ENCODE measurements at regions not wholly inside any gene's neighbourhood (a gene's known extent, or its start where the extent isn't known, plus 50 kb on each side); places are given as distances from the start of the nearest gene placed in this dataset.

DNA sequence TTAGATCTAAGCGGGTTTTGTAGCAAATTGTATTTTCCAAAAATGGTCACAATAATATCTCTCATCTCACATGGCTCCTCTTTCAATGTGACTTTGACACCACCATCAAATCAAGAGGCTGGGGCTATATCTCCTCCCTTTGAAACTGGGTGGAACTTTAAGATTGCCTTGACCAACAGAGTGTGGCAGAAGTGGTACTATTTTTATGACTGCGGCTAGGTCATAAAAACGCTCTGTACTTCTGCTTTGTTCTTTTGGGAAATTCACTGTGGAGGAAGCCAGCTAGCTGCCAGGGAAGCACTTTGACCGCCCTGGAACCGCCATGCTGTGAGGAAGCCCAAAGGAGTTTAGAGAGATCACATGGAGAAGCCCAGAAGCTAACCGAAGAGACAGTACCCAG is 50.7 kb upstream of the ACOT11 start:
- no peak for DNase-seq

DNA sequence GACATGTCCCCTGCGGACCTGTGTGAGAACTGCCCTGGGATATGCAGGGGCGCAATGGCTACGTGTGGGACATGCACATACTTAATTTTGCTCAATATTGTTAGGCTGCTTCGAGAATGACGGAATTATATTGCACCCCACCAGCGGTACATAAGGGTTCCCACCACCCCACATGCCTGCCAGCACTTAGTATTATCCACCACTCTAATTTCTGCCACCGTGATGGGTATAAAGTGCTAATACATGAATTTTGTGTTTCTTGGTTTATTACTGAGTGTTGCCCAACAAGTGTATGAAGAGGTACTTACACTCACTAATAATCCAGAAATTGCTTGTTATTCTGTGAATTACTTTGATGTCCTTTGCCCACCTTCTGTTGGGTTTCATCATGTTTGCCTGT is 52.1 kb upstream of the ACOT11 start:
- no peak for DNase-seq

DNA sequence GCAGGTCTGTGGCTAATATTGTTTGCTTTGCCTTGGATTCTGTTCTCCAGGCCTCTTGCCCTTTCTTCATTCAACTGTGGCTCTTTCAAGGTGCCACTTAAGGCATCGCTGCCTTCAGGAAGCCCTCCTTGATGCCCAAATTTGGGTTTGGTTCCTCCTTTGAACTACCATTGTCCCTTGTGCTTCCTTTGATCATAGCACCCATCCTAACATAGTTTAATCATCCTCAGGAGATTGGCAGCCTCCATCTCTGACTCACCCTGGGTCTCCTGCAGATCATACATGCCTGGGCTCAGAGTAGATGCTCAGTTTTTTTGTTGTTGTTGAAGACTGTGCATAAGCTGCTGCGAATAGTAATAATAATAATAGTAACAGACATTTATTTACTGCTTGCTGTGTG is 54.4 kb upstream of the ACOT11 start:
- no peak for DNase-seq

DNA sequence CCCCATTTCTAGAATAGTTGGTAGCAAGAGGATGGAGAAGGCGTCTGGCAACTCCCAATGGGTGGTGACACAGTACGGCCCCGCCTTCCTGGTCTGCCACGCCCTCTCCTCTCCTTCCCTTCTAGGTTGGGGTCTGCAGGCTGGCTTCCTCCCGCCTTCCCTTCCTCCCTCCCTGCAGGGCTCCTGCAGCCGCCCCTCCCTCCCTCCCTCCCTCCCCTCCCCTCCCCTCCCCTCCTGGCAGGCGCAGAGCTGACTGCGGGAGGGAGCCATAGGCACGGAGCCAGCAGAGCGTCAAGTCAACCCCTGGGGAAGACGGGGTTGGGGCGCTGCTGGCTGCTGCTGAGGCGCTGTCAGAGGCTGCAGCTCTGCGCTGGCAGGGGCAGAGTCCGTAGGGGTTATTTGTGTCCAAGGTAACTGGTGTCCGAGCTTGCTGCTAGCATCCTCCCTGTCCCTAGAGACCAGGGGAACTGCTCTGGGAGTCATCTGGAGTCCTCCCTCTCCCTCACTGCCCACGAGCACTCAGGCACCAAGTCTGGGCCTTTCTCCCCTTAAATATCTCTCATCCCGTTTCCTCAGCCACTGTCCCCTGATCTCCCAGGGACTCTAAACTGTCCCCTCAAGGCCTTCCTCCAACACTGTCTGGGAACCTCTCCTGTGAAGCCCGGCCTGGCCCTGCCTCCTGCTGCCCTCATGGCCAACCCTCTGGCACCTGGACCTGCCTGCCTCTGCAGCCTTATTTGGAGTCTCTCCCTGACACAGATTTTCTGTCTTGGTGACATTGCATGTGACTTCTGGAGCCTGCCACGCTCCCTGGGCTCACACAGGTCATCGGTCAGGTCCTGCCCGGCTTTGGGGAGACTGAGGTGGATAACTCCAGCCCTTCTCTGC is 57.4 kb upstream of the ACOT11 start:
- no peak for DNase-seq

DNA sequence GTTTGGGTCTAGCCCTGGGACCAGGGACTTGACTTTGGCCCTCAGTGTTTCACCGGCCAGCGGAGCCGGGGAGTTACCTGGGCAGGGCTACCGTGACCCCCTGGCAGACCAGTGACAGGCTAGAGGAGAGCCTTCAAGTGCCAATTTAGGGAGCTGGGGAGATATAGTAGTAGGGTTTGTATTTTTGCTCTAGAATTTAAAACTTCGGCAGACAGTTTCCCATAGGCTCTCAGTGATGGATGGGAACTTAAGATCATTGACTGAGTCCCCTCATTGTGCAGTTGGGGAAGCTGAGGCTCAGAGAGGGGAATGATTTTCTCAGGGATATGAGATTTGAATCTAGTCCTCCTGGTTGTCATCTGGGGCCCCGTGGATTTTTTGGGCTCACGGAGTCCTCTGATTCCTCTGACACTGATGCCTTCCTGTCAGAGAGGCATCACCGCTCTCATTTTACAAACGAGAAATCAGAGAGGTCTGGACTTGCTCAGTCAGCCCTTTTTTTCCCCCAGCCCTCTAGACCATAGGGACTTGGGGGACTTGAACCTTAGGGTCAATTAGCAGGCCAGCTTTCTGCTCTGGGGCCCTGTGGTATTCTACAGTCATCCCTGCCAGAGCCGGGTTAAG is 58.3 kb upstream of the ACOT11 start:
- no peak for DNase-seq

DNA sequence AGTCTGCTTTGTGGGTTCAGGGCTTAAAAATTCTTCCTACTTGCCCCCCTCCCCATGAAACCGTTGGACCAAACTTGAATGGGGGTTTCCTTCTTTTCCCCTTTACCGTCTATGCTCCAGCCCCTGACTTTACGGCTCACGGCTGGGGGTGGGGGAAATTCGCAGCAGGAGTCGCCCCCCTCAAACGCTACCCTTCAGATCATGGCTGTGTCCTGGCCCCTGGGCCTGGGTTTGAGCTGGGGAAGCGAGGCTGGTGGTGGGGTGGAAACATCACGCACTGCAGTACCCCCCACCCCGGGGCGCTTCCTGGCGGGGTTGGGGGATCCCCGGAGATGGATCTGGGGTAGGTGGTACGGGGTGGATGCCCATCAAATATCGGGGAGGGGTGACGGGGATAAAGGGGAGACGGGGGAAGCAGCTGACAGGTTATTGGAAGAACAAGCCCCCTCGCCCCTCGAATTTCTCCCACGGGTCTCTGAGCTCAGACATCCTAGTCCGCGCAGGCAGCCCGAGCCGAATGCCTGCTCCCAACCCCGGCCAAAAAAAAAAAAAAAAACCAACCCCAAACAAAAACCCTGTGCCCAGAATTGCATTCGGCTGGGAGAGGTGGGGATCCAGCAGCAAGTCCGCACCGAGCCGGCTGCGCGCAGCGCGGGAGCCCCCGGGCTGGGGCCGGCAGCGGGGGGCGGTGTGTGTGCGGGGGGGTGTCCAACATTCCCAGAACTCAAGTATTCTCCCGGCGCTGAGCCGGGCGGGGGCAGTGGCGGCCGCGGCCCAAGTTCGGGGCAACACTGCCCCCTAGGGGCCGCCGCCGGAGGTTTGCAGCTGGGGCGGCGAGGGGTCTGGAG is 59.0 kb upstream of the ACOT11 start:
- DNase-seq, result peak; percentile 66 to 79

DNA sequence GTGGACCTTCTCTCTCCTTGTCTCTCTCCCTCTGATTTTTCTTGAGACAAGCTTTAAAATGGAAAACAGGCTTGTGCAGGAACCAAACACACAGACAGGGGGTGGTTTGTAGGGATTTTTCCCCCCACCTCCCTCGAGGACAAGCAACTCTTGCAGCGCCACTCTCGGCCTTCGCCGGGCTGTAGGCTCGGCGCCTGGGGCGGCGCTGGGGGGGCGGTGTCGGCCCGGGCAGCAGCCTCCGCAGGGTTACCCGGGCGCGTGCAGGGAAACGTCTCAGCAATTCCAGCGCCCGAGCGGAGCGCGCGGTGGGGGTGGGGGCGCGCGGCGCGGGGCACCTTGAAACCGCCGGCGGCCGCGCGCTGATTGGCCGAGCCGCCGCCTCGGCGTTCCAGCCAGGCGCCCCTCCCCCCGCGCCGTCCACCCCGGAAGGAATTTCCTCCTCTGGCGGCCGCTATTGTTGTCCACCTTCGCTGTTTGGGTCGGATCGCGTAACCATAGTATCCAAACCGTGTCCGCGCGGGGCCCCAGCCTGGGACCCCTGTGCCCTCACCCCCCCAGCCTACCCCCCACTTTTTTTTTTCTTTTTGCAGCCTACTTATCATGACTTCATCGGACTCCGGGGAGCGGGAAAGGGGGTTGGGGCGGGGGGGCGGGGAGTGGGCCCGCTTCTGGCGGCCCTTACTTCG is 59.8 kb upstream of the ACOT11 start:
- DNase-seq, result peak; percentile 66 to 68

DNA sequence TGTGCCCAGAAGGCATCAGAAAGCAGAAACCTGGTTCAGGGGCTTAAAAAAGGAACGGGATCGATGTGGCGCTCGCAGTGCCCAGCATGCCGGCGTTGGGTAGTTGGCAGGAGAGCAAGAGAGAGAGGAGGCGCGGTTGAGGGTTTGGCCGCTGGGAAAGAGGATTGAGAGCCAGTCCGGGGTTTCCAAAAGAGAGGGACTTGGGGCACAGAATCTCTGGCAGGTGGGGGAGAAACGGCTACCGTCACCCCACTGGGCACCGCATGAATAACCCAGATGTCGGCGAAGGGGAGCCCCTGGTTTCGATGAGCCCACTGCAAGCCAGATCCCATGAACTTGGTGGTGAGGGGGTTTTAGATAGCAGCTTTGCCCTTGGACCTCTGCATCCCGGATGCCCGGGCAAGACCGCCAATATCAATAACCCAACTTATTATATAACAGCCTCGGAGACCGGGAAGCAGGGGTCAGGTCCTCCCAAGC is 60.4 kb upstream of the ACOT11 start:
- DNase-seq, result no peak

DNA sequence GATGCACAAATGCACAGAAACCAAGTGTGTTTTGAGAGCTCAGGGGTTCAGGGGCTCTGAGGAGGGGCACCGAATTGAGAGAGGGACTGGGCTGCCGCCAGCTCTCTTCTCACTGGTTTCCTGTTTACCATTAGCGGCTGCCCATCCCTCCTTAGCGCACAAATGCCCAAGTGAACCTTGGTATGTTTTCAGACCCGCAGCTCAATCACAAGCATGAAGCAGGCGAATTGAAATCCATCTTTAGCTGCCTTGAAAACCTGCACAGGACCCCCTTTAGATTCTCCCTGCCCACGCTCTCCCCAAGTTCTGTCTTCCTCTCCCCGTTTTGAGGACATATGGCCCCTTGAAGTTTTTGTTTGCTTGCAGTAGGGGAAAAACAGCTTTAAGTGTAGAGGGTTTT is 61.1 kb upstream of the ACOT11 start:
- DNase-seq, result no peak

DNA sequence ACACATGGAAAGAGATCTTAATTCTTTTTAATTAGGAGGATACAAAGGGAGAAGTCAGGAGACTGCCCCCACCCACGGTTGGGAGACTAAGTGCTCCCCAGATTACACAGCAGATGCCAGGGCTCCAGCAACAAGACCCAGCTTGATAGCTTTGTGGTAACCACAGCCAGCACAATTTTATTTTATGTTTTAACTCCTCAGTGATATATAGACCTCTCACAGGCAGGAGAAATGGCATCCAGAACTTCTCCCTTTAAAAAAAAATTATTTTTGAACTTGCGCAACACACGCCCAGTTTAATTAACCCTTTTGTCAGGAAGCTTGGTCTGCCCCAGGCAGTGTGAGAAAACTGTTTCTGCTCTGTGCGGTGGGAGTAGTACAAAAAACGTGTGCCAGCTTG is 62.6 kb upstream of the ACOT11 start:
- DNase-seq, result no peak

DNA sequence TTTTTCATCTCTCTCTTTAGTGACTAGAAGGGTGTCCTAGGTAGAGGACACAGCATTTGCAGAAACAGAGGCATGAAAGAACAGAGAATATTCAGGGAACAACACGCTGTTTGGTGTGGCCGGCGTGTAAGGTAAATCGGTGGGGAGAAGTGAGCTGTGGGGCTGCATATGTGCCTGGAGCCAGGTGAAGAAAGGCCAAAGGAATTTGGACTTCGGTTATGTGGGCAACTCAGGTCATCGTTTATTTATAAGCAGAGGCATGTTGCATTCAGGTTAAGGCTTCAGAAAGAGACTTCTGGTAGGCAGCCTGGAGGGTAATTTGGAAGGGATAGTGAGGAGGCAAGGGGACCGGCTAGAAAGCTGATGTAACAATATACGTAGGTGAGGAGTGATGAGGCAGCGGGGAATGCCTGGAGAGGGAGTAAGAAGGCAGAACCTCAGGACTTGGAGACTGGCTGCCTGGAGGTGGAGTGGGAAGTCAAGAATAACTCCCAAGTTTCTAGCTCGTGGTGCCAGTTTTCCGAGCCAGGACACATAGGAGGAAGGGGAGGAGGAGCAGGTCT is 64.1 kb upstream of the ACOT11 start:
- no peak for DNase-seq

DNA sequence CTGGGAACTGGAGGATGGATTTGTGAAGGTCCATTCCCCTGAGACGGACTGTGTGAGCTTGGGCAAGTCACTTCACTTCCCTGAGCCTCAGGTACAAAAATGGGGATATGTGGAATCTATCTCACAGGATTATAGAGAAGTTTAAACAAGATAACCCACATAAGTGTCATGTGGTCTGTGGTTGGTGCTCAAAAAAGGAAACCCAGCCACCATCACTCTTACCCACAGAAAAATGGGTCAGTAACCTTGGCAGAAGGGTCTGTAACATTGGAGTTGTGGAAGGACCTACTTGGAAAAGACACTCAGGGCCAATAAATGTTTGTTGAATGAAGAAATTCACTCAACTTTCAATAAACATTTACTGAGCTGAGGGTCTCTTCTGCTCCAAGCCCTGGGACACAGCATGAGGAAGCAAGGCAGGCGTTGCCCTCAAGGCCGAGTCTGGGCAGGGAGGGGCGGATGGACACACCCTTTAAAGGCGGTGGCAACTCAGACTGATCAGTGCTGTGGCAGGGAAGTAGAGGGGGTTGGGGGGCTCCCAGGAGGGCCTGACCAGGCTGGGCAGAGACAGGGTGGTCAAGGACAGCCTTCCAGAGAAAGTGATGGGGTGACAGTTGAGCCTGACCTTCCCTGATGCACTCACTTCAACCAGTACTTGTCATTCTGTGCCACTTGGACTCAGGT is 66.7 kb upstream of the ACOT11 start:
- no peak for DNase-seq

DNA sequence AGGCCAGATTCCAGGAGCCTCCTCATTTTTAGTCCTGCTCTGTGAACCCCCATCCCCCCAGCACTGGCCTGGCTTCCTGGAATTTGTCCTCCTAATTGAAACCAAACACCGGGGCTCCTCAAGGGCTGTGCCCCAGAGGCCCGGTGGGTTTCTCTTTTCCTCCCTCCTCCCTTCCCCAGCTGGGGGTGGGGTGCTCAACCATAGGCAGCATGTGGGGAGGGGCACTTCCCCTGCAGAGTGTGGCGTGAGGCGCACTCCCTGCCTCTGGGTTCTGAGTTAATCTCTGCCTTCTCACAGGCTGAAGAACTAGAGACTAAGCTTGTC is 67.5 kb upstream of the ACOT11 start:
- no peak for DNase-seq

DNA sequence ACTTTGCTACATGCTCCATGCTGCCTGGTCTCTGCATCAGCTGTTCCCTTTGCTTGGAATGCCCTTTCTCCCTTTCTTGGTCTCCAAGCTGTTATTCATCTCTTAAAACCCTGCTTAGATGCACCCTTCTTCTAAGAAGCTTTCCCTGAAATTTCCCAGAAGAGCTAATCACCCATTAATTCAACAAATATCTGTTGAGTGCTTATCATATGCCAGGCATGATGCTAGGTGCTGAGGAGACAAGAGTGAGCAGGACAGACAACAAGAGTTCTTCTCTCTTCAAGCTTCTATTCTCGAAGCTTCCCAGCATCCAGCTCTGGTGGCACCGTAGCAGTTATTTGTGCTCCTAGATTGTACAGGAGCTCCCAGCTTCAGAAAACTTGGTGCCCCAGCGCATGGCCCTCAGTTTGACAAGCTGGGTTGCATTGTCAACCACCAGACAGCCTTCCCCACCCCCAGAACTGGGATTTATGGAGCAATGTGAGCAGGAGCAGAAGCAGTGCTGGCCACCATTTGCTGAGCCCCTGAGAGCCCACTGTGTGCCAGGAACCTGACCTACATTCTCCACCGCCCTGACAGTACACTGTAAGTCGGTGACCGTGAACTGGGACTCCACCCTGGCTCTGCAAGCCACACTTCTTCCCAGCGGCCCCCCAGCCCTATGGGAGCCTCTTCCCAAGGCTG is 68.0 kb upstream of the ACOT11 start:
- no peak for DNase-seq

DNA sequence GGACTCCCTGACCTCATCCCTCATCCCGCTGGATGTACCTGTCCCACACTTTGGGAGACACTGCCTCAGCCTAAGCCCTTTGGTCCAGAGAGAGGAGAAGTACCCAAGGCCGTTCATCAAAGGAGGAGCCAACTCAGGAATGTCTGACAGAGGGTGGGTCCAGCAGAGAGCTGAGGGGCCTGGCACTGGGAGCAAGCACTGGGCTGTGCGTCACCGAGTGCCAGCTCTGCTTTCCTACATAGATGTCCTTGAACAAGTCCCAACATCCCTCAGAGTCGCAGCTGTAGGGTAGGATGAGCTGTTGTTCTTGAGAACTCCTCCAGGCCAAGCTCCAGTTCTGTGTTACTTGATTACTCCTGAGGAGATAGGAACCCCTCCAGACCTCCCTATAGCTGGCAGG is 68.8 kb upstream of the ACOT11 start:
- no peak for DNase-seq

DNA sequence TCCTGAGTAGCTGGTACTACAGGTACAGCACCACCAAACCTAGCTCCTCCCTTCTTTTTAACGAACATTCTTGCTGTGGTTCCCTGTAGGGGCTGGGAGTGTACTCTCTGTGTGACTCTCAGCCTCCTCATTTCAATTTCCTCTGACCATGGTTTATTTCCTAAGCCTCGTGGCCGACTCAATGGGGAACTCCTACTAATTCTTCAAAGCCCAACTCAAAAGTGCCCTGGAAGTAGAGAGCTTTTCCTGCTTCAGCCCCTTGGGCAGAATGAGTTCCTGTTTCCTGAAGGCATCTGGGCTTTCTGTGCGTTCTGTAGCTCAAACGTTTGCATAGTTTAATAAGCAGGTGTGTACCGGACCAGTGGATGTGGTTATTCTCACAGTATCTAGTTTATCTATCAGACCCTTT is 70.9 kb upstream of the ACOT11 start:
- no peak for DNase-seq

DNA sequence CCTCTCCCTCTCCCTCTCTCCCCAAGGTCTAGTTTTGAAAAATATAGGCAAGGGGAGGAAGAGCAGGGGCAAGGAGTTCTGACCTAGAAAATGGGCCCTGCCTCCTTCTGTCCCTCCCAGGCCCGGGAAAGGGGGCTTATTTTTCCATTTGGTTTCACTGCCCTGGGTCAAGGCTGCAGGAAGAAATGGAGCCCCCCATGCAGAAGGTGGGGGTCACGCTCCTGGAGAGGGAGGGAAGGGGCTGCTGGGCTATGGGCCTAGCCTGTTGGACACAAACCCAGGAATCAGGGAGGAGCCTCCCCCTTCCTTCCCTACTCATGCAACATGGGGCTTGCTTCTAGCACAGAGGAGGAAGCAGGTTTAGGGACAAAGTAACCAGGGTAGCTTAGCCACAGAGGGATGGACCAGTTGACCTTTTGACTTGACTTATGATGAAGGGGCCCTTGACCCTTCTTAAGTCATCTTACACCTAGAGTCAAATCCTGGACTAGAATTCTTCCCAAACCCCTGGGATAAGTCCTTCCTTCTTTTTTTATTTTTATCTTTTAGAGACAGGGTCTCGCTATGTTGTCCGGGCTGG is 70.4 kb upstream of the SSBP3 start:
- DNase-seq, result no peak

DNA sequence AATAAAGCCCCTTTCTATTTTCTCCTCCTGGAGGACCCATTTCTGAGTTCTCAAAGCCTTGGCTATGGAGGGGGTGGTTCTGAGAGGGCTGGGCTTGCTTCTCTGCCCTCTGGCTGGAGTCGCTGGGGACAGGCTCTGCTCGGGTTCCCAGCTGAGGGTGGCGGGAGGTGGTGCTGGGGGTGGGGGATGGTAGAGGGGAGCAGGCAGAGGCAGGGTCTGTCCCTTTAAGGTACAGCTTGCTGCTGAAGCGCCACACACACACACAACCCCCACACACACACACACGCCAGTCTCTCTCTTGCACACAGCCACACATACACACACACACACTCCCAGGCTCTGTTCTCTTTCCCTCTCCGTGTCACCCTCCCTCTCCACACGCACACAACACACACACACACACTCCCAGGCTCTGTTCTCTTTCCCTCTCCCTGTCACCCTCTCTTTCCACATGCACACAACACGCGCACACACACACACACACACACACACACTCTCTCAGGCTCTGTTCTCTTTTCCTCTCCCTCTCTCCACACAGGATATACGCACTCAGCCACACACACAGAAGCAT is 69.8 kb upstream of the SSBP3 start:
- no peak for DNase-seq

DNA sequence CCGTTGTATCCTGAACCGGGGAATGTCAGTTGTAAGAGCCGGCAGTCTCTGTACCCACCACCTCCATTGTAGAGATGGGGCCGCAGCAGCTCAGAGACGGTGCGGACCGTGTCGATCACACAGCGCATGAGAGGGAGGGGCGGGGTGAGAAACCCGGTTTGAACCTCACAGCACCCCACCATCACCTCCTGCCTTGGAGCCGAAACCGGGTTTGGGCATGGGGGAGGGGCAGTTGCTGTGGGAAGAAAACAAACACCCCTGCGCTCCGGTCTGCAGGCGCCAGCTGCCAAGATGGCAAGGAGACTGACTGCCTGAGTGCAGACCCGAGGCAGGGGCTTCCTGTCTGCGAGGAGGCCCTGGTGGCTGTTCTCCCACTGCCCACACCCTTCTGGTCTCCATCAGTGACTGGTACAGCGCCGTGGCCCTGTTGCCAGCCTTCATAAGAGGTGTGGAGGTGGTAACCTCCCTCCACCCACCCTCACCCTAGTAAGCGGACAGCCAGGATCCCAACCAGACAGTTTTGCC is 69.2 kb upstream of the SSBP3 start:
- DNase-seq, result no peak

All from stimulated activated CD4-positive, alpha-beta T cell treated with anti-CD3 and anti-CD28 coated beads, Interleukin-2, amount 100 ng/mL, for 48 hours (primary cell).